ENCODE measurements at regions not wholly inside any gene's neighbourhood (a gene's known extent, or its start where the extent isn't known, plus 50 kb on each side); places are given as distances from the start of the nearest gene placed in this dataset.

DNA sequence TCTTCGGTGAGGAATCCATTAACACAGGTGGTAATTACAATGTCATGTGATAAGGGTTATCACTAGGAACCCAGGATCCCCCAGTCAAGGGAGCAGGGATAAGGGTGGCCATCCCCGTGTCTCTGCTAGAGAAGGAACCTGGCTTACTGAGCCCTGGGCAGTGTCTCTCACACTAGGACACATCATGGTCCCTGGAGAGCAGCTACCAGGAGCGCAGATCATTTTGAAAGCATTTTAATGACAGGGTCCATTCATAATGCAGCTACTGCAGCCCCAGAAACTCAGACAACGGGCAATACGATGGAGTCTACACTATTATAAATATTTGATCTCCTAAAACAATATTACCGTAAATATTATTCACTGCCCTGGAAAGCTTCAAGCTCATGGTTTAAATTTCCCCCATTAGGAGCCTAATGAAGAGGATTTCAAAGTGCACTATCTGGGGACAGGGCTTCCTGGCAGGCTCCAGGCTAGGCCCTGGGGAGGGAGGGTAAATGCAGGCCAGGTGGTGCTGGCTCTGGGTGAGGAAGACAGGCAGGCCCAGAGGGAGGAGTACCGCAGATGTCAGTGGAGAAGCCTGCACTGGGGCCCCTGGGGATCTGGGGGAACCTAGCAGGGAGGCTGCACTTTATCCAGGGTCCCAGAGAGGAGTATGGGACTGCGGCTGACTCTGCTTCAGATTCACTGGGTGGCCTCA lies 52.6 kb upstream of the LOXL4 start (continued):
- TF ChIP-seq, protein P1, sequence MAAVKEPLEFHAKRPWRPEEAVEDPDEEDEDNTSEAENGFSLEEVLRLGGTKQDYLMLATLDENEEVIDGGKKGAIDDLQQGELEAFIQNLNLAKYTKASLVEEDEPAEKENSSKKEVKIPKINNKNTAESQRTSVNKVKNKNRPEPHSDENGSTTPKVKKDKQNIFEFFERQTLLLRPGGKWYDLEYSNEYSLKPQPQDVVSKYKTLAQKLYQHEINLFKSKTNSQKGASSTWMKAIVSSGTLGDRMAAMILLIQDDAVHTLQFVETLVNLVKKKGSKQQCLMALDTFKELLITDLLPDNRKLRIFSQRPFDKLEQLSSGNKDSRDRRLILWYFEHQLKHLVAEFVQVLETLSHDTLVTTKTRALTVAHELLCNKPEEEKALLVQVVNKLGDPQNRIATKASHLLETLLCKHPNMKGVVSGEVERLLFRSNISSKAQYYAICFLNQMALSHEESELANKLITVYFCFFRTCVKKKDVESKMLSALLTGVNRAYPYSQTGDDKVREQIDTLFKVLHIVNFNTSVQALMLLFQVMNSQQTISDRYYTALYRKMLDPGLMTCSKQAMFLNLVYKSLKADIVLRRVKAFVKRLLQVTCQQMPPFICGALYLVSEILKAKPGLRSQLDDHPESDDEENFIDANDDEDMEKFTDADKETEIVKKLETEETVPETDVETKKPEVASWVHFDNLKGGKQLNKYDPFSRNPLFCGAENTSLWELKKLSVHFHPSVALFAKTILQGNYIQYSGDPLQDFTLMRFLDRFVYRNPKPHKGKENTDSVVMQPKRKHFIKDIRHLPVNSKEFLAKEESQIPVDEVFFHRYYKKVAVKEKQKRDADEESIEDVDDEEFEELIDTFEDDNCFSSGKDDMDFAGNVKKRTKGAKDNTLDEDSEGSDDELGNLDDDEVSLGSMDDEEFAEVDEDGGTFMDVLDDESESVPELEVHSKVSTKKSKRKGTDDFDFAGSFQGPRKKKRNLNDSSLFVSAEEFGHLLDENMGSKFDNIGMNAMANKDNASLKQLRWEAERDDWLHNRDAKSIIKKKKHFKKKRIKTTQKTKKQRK (IDR thresholded peaks at IDR 0.05; ENCODE audit: low read depth, low read length), result no peak
- TF ChIP-seq KDM1A (IDR thresholded peaks at IDR 0.05; ENCODE audit: borderline replicate concordance) (no peak), HDAC6 (IDR thresholded peaks at IDR 0.05; ENCODE audit: unreplicated experiment) (no peak), CBX5 (IDR thresholded peaks at IDR 0.05; ENCODE audit: low read depth) (no peak), FOXK2 (IDR thresholded peaks at IDR 0.05) (no peak), TCF7 (IDR thresholded peaks at IDR 0.05; ENCODE audit: borderline replicate concordance) (no peak)

GRCh38 chr10:98318861-98319260 lies 50.9 kb upstream of the LOXL4 start:
- FAIRE-seq, result no peak
- Histone ChIP-seq H3K36me3 (ENCODE audit: control insufficient read depth in 2 of 2, insufficient read depth in 2 of 2, low read length in 1 of 2) (no peaks in the 10 kb centered on the region), H4K20me1 (ENCODE audit: control insufficient read depth, insufficient read depth) (no peaks in the 10 kb centered on the region), H3K4me3 (no peak overlapping the region), H3K4me2 (ENCODE audit: control insufficient read depth, insufficient read depth) (no peak overlapping the region), H3K4me1 (ENCODE audit: control insufficient read depth, insufficient read depth, low read length) (no peaks in the 10 kb centered on the region), H2AFZ (ENCODE audit: control insufficient read depth, low read depth, low read length) (no peak overlapping the region), H3K79me2 (ENCODE audit: control insufficient read depth, insufficient read depth, low read length) (no peaks in the 10 kb centered on the region), H3K9ac (ENCODE audit: control insufficient read depth, insufficient read depth, low read length) (no peak overlapping the region), H3K27ac (ENCODE audit: control insufficient read depth, insufficient read depth) (no peak overlapping the region), H3K9me3 (replicated peaks; ENCODE audit: control insufficient read depth, insufficient read depth, low read length) (no peaks in the 10 kb centered on the region), H3K27me3 (replicated peaks in 1 of 2; ENCODE audit: control insufficient read depth in 2 of 2, insufficient read depth in 2 of 2, low read length in 1 of 2) (no peaks in the 10 kb centered on the region; a peak in 1 of 4 replicates)
- intact Hi-C loops (cut with micrococcal nuclease; ENCODE audit: unreplicated experiment), result no loop called here
- no peak for DNase-seq (ENCODE audit: low read depth, low spot score)
- 52% methylated on average over 6 of the region's 6 CpGs for WGBS (ENCODE audit: insufficient coverage, insufficient replicate concordance, low lambda C conversion rate, missing lambda C conversion rate)
- in situ Hi-C loops (cut with MboI), result no loop called here
- ChIA-PET POLR2A (no interaction called here), SMC1A (ENCODE audit: uncharacterized antibody, unreplicated experiment) (no interaction called here), CTCF (interaction anchor here (1.4 kb wide), 1 partner anchor 9 kb away, joined by 3 read pairs; no protein-coding TSS in a partner anchor), RAD21 (ENCODE audit: unreplicated experiment) (no interaction called here)
- no TSS peak for BruUV-seq (replicated peaks)
- ATAC-seq, result no peak
- TF ChIP-seq ZBTB40 (IDR thresholded peaks at IDR 0.05; ENCODE audit: borderline replicate concordance) (no peak), SUPT20H (IDR thresholded peaks at IDR 0.05; ENCODE audit: borderline replicate concordance, control insufficient read depth, low read depth, low read length) (no peak), MTA2 (IDR thresholded peaks at IDR 0.05; ENCODE audit: low read depth) (no peak), RB1 (IDR thresholded peaks at IDR 0.05; ENCODE audit: borderline replicate concordance) (no peak), SIX5 (IDR thresholded peaks at IDR 0.05; ENCODE audit: low read depth, low read length, severe bottlenecking) (no peak), ZNF384 (IDR thresholded peaks at IDR 0.05; ENCODE audit: borderline replicate concordance, low read depth, low read length) (no peak), NR2C1 (IDR thresholded peaks at IDR 0.05) (no peak), POLR2AphosphoS5 (IDR thresholded peaks at IDR 0.05; ENCODE audit: low read length) (no peak)
- TF ChIP-seq, protein P2, sequence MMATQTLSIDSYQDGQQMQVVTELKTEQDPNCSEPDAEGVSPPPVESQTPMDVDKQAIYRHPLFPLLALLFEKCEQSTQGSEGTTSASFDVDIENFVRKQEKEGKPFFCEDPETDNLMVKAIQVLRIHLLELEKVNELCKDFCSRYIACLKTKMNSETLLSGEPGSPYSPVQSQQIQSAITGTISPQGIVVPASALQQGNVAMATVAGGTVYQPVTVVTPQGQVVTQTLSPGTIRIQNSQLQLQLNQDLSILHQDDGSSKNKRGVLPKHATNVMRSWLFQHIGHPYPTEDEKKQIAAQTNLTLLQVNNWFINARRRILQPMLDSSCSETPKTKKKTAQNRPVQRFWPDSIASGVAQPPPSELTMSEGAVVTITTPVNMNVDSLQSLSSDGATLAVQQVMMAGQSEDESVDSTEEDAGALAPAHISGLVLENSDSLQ (IDR thresholded peaks at IDR 0.05), result no peak
